Ascending aorta (tissue), 2 donors: ENCODE measurements at regions not wholly inside any gene's neighbourhood (a gene's known extent, or its start where the extent isn't known, plus 50 kb on each side); places are given as distances from the start of the nearest gene placed in this dataset.
"Not testable (repeated sequence)": the region's sequence is repeated elsewhere in the genome, so short reads cannot be mapped to it uniquely, and the experiment has no call there.

Source experiments
- DNase-seq, 2 donors: peaks; one replicate each; pipeline ENCODE4 v3.0.0-alpha.2; 2019; ENCODE audit warnings: low spot score in 2 of 2
- H3K27ac ChIP-seq, 2 donors: fragments of 200-600 bp; sonication (generic); one replicate each; pipeline ENCODE4 v1.5.1; 2016 to 2017; ENCODE audit warnings: mild to moderate bottlenecking in 1 of 2
- H3K27me3 ChIP-seq: fragments of 200-600 bp; sonication (generic); one replicate; pipeline ENCODE4 v1.5.1; 2017
- H3K36me3 ChIP-seq, 2 donors: fragments of 200-600 bp; sonication (generic); one replicate each; pipeline ENCODE4 v1.5.1; 2016
- H3K4me1 ChIP-seq, 2 donors: fragments of 200-600 bp; sonication (generic); one replicate each; pipeline ENCODE4 v1.5.1; 2016 to 2017; ENCODE audit warnings: mild to moderate bottlenecking in 1 of 2
- H3K4me3 ChIP-seq, 2 donors: fragments of 200-600 bp; sonication (generic); one replicate each; pipeline ENCODE4 v1.5.1; 2016 to 2017; ENCODE audit warnings: mild to moderate bottlenecking in 1 of 2
- H3K9me3 ChIP-seq, 2 donors: fragments of 200-600 bp; sonication (generic); one replicate each; pipeline ENCODE4 v1.5.1; 2016
- CTCF ChIP-seq, 3 experiments: fragments of 200-600 bp in 2 of 3; fragments of 450-650 bp in 1 of 3; sonication (generic) in 2 of 3; IDR thresholded peaks; one replicate each; pipeline ENCODE4 v1.5.1; 2016 to 2019; ENCODE audit warnings: antibody characterized with exemption in 3 of 3, mild to moderate bottlenecking in 1 of 3, moderate library complexity in 1 of 3
- intact Hi-C: fragments of 100-400 bp; cut with DNase I; formaldehyde crosslinking; loops from one replicate; pipeline ENCODE4 v1.15.1; 2023

- intact Hi-C loops, result no loop called here
- TF ChIP-seq CTCF (IDR thresholded peaks at IDR 0.05), result no peak
- no peak overlapping the region for H3K4me3 ChIP-seq
- no peak overlapping the region for H3K27ac ChIP-seq
- H3K4me1 ChIP-seq, result peaks cover 0 to 2% of the 10 kb centered on the region in 2 donors
- no peak for DNase-seq
- no peaks in the 10 kb centered on the region for H3K36me3 ChIP-seq
- peaks cover 4 to 14% of the 10 kb centered on the region in 2 donors for H3K9me3 ChIP-seq
- H3K27me3 ChIP-seq, result no peaks in the 10 kb centered on the region
Measured at GRCh38 chr7:121501566-121501965, 105.5 kb upstream of the FAM3C start.

DNA sequence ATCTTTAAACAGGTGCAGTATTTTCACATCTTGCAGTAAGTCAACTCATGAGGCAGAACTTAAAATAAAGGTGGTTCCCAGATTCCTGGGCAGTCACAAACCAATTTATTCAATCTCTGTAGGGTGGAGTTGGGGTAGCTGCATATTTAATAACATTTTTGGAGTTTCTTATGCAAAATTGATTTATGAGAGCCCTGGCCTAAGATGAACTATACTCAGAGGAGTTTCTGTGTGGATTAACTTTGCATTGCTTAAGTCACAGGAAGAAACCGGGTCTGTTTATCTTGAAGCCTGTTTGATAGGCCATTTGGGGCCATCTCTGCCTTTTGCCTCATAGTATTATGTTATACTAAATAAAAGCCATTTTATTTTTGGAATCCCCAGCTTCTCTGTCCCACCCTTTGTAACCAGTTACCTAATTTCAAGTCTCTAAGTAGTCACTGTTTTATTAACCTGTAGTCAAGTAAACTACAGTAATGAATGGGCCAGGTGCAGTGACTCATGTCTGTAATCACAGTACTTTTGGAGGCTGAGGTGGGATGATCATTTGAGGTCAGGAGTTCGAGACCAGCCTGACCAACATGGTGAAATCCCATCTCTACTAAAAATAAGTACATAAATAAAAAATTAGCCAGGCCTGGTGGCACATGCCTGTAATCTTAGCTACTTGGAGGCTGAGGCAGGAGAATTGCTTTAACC lies 104.4 kb upstream of the FAM3C start:
- intact Hi-C loops, result no loop called here
- Histone ChIP-seq H3K27me3 (no peaks in the 10 kb centered on the region), H3K36me3 (no peaks in the 10 kb centered on the region), H3K9me3 (peaks cover 0 to 8% of the 10 kb centered on the region in 2 donors), H3K4me1 (peaks cover 0 to 2% of the 10 kb centered on the region in 2 donors), H3K4me3 (no peak overlapping the region), H3K27ac (no peak overlapping the region)
- no peak for TF ChIP-seq CTCF (IDR thresholded peaks at IDR 0.05)
- no peak for DNase-seq

GRCh38 chr7:121499624-121500023 lies 103.5 kb upstream of the FAM3C start:
- intact Hi-C loops, result no loop called here
- no peak for TF ChIP-seq CTCF (IDR thresholded peaks at IDR 0.05)
- Histone ChIP-seq H3K27me3 (no peaks in the 10 kb centered on the region), H3K4me1 (no peaks in the 10 kb centered on the region), H3K27ac (no peak overlapping the region), H3K9me3 (no peaks in the 10 kb centered on the region), H3K36me3 (no peaks in the 10 kb centered on the region), H3K4me3 (no peak overlapping the region)
- no peak for DNase-seq

DNA sequence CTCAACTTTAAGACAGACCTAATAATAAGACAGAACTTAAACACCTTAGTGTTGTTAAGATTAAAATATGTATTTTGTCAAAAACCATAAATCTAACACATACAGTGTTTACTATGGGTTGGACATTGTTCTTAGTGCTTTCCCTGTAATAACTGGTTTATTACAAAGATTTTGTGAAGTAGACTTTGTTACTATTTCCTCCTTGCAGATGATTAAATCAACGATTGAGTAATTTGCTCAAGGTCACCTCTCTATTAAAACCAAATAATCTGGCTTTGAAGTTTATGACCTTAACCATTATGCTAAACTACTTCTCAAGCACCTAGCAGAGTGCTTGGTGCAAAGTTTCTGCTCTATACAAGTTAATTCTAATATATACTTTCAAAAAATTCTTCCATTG lies 102.7 kb upstream of the FAM3C start:
- no peak overlapping the region for H3K27ac ChIP-seq
- no peaks in the 10 kb centered on the region for H3K27me3 ChIP-seq
- intact Hi-C loops, result no loop called here
- no peak for DNase-seq
- no peak overlapping the region for H3K4me3 ChIP-seq
- no peak for TF ChIP-seq CTCF (IDR thresholded peaks at IDR 0.05)
- H3K9me3 ChIP-seq, result no peaks in the 10 kb centered on the region
- no peaks in the 10 kb centered on the region for H3K4me1 ChIP-seq
- H3K36me3 ChIP-seq, result no peaks in the 10 kb centered on the region

DNA sequence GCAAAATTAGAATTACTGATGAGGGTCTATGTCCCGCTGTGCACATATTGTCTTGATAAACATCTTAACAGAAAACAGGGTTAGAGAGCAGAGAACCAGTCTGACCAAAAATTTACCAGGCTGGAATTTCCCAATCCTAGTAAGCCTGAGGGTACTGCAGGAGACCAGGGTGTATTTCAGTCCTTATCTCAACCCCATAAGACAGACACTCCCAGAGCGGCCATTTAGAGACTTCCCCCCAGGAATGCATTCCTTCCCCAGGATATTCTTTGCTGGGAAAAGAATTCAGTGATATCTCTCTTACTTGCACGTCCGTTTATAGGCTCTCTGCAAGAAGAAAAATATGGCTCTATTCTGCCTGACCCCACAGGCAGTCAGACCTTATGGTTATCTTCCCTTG lies 101.4 kb upstream of the FAM3C start:
- DNase-seq, intact Hi-C loops, H3K36me3 ChIP-seq: not testable (repeated sequence)

DNA sequence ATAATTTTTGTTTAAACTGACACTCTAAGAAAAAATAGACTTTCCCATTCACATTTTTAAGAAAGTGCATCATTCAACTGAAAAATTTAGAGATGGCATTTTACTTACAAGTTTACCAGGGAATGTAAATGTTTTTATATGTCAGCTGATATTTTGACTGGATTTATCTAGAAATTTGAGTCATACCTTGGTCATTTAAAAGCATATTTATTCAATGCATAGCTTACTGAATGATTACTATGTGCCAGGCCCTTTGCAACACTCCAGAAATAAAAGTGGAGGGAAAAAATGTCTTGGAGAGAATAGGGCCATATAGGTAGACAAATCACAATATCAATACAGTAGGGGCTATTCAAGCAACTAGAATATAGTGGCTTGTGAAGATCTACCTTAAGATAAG lies 98.4 kb upstream of the FAM3C start:
- H3K27ac ChIP-seq, result no peak overlapping the region
- H3K27me3 ChIP-seq, result no peaks in the 10 kb centered on the region
- no peak for DNase-seq
- TF ChIP-seq CTCF (IDR thresholded peaks at IDR 0.05), result no peak
- H3K36me3 ChIP-seq, result no peaks in the 10 kb centered on the region
- no peaks in the 10 kb centered on the region for H3K9me3 ChIP-seq
- no peaks in the 10 kb centered on the region for H3K4me1 ChIP-seq
- intact Hi-C loops, result no loop called here
- no peak overlapping the region for H3K4me3 ChIP-seq

More for the DNA sequence above, 101.4 kb upstream of the FAM3C start:
- H3K9me3 ChIP-seq, H3K4me1 ChIP-seq, H3K4me3 ChIP-seq, H3K27ac ChIP-seq, H3K27me3 ChIP-seq: not testable (repeated sequence)
